HG03196 (cell line): ENCODE measurements at regions not wholly inside any gene's neighbourhood (a gene's known extent, or its start where the extent isn't known, plus 50 kb on each side); places are given as distances from the start of the nearest gene placed in this dataset.
"Not testable (repeated sequence)": the region's sequence is repeated elsewhere in the genome, so short reads cannot be mapped to it uniquely, and the experiment has no call there.

Experiments used
- ATAC-seq: cut with Tn5 transposase; IDR thresholded peaks from one replicate; pipeline ENCODE4 v1.9.1; 2021; ENCODE audit not compliant: unreplicated experiment

DNA sequence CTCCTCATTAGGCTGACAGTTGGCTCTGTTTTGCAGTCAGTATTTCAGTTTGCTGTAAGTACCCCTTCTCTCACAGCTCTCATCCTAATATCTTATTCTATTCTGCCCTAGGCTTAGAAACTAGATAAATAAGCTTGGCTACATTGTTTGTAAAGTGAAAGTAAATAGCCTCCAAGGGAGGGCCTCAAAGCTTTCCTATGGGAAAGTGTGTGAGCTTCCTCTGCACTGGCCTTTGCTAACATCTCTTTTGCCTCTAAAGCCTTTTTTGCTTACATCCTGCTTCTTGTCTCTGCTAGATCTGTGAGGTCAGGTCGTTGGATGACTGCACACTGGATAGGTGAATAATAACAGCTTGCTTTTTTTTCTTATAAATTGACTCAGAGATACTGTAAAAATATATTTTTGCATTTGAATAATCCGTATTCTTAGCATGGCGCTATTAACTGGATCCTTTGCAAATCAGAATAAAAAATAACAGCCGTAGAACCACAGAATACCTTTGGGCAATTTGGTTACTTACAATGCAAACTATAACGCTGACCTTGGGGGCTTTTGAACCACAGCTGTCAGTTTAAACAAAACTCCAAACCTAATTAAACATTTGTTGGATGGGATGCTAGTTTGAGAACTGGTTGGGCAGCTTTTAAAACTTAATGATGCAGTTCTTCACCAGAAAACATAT lies 55.1 kb downstream of the TTC6 start:
- ATAC-seq = no peak

DNA sequence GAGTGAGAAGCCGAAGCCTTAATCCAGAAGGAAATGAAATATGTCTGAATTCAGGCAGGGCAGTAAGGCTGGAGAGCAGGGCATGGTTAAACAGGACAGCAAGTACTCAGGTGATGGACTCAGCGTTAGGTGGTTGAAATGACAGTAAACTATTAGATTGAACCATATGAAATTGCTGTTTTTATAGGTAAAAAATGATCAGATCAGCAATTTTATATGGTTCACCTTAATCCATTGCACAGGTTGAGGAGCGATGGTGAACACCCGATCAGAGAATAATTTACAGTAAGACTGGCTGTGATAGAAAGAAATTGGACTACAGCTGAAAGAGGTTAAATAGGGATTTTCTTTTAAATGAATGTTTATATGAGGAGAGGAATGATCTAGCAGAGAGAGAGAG lies 56.6 kb downstream of the TTC6 start:
- ATAC-seq = no peak

DNA sequence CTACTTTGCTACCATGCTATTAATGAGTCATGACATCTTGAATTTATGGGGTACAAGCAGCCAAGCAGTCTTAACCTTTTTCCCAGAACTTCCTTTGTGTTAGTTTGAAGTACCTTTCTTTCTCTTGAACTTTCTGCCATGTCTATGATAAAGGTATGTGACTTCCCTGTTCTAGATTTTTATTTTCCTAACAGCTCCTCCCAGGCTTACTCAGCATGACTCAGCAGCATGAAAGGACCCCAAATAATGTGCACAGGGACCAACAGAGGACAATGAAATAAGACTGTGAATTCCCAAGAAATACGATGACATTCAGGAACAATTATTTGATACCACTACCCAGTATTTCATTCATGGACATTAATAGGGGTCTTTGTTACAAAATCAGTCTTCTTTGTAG lies 60.0 kb downstream of the TTC6 start:
- no peak for ATAC-seq

DNA sequence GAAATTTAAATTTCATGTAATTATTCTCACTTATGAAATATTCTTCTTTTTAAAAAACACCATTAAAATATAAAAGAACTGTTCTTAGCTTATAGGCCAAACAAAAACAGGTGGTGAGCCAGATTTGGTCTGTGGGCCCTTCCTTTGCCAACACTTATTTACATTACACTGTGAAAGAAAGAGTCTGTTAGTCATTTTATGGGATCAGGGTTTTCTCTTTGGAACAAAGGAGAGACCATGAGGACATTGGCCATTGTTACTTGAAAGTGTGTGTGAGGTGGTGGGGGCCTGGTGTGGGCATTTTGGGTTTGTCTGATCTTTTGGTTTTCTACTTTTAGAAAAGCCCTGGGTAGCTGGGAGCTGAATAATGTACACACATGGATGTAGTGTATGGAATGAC lies 62.7 kb downstream of the TTC6 start:
- no peak for ATAC-seq

DNA sequence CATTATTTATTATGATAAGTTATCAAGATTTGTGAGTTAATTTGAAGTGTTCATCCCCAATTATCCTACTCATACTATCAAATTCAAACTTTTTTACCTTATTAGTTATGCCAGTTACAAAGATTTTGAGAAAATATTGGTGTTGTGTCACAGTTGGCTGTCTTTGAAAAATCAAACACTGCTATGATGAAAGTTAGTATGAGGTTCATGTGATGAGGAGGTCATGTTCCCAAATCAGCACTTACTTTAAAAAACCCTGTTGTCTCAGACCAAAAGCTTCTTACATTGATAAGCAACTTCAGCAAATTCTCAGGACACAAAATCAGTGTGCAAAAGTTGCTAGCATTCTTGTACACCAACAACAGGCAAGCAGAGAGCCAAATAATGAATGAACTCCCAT lies 68.1 kb downstream of the TTC6 start:
- no peak for ATAC-seq

DNA sequence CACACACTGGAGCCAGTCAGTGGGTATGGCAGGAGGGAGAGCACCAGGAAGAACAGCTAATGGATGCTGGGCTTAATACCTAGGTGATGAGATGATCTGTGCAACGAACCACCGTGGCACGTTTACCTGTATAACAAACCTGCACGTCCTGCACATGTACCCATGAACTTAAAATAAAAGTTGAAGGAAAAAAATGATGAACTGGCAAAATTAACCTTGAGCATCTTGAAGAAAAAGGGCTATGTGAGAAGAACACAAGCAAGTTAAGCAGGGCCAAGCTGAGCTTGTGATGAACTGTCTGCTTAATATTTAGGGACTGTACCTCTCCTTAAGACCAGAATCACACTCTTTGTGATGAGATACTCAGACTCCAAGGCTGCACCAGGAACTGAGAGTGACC lies 70.0 kb downstream of the TTC6 start:
- no peak for ATAC-seq

DNA sequence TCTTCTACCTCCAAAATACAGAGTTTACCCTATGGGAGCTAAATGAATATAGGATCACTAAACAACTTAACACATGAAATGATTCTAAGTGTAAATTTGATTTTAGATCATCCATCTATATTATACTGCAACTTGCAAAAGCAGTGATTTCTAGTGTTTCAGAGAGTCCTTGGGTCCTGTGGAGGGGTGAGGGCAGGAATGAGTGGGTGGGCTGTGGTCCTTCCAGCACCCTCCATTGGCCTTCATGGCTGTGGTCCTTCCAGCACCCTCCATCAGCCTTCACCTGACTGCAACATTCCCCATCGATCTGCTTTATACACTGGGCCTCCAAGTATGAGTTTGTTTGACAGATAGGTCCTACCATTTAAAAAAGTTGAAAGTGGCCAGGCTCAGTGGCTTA lies 70.5 kb downstream of the TTC6 start:
- no peak for ATAC-seq

DNA sequence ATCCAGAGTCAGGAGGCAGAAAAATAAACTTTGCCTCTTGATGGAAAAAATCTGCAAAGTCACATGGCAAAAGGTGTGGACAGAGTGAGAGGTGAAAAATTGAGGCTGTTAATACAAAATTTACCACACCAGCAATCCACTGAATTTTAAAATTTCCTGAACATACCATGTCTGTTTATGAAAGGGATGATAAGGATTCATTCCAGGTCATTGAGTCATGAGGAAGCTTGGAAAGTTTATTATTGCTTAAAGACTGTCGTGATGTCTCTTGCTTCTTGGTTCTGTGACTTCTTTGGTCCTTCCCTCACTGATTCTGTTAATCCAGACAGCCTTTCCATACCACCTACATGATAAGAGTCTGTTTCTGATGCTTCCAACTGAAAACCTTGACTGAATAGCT lies 73.2 kb downstream of the TTC6 start:
- ATAC-seq = no peak

DNA sequence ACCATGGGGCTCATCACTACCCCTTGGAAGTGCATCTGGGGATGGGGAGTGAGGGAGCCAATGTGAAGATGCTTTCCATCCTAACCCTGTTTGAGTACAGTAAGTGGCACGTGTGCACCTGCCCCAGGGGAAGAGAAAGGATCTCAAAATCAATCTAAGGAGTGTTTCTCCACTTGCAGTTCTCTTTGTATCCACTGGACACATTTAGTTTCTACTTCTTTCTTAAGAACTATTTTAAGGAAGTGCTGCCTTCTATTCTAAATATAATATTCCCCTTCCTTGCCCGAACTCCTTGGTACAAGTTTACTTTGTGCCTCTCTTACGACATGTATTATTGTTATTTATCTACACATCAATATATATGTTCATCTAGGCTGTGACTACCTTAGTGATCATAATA lies 73.8 kb downstream of the TTC6 start:
- ATAC-seq = no peak

DNA sequence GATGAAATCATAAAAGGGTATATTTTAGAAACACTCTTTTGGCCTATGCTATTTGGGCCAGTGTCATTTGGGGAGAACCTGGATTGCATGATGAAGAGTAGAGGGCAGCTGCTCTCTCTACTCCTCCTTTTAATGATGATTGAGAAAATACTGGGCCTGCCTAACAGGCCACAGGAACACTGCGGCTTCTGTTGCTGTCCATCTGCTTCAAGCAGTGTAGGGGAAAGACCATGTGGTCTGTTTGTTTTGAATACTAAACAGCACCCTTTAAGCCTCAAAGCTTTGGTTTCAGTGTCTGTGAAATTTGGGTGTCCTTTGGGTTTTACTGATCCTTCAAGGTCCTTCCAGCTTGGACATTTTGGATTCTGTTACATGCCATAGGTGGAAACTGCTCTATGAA lies 78.0 kb downstream of the TTC6 start:
- no peak for ATAC-seq

DNA sequence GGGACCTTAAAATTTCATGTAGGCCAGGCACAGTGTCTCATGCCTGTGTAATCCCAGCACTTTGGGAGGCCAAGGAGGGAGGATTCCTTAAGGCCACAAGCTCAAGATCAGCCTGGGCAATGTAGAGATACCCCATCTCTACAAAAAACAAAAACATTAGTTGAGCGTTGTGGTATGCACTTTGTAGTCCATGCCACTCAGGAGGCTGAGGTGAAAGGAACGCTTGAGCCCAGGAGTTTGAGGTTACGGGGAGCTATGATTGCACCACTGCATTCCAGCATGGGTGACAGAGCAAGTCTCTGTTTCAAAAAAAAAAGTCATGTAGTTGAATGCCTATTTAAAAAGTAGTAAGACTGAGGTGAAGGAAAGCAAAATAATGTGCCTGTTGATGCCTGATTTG lies 83.5 kb downstream of the TTC6 start:
- ATAC-seq = no peak

DNA sequence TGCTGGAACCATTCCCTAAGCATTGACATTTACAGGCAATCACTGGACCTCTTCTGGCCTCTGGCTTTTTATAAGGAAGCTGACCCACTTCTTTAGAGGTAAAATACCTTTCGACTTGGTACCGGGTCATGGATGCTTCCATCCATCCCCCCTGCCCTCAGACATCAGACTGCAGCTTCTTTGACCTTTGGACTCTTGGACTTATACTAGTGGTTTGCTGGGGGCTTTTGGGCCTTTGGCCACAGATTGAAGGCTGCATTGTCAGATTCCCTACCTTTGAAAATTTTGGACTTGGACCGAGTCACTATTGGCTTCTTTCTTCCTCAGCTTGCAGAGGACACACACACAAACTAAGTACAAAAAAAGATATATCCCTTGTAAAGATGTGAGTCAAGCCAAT lies 86.1 kb downstream of the TTC6 start:
- no peak for ATAC-seq

DNA sequence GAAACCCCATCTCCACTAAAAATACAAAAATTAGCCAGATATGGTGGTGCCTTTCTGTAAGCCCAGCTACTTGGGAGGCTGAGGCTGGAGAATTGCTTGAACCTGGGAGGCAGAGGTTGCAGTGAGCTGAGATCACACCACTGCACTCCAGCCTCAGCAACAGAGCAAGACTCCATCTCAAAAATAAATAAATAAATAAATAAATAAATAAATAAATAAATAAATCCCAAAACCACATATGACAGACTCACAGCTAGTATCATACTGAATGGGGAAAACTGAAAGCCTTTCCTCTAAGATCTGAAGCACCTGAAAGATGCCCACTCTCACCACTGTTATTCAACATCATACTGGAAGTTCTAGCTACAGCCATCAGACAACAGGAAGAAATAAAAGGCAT lies 97.3 kb downstream of the TTC6 start:
- not testable (repeated sequence) for ATAC-seq

DNA sequence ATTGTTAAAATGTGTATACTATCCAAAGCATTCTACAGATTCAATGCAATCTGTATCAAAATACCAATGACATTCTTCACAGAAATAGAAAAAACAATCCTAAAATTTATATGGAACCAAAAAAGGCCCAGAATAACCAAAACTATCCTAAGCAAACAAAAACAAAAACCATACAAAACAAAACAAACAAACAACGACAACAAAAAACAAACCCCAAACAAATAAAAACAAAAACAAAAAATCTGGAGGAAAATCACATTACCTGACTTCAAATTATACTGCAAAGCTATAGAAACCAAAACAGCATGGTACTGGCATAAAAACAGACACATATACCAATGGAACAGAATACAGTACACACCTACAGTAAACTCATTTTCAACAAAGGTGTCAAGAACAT lies 98.0 kb downstream of the TTC6 start:
- ATAC-seq = not testable (repeated sequence)

DNA sequence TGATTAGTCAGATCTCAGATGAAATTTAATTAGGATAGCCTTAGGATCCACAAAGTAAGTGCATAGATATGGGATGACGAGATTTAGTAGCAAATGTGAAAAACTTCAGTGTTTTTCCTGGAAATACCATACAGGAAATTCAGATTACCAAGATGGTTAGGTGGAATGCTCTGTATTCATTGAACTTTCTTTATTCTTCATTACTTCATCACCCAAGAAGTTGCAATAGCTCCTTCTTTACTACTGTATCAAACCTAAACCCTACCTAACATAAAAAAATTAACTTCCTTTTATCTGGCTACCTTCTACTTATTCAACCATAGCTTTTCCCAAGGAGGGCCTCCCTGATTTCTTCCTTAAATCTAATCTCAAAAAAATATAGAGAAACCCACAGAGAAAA lies 100.4 kb downstream of the TTC6 start:
- no peak for ATAC-seq

DNA sequence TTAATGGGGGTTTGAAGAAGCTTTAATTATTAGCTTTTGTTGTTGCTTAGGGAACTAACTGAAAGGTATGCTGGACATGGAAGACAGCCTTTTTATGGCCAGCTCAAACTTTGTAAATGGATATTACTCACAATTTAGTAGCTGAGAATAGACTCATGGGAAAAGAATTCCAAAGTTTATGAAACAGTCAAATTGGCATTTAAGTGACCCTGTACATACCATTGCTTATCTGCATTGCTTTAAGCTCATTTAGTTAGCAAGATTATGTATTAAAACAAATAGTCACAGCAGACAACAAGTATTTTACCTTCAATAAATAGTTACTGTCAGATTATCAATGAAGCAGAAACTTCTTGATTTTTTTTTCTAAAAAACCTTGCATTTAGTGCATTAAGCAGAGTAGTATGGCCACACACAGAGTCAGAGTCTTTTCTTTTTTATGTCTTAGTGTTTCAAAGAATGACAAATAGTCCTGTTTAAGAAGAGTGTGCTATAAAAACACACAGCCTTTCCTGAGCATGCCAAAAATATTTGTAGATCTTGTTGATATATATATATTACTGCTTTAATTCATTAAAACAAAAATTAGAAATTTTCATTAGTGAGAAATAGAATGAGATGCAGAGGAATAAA lies 102.2 kb downstream of the TTC6 start:
- no peak for ATAC-seq

DNA sequence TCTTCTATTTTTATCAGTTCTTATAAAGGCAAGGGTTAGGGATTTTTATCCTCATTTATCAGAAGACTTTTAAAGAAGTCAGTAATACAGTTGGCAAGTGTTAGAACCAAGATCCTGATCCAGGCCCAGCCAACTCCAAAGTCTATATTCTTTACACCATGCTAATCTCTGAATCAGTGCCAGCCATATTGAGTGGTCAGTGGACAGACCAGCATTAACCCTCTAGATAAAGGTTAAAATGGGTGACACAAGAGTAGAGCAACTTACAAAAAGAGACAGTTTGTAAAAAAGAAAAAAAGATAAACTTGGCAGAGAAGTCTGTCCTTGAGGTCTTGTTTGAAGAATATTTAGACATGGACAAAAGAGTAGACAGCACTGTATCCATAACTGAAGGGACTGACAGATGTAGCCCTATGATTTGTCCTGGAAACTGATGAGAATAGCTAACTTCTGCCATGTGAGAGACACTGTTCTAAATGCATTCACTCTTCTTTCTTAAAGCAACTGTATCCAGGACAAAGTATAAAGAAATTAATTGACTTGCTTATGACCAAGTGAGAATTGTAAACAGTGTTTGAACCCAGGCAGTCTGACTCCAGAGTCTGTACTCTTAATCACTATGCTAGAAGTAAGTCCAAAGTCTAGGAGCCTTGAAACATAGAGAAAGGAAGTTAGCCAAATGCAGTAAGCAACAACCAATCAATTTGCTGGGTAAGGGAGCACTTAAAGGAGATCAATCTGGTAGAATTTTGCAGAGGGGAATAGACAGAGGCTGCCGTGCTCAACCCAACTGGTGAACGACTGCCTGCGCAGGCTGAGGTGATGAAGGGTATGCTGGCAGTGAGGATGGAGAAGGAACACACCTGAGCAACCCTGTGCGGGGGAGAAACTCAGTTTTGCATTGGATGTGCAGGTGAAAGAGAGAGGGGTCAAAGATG lies 103.7 kb downstream of the TTC6 start:
- no peak for ATAC-seq

DNA sequence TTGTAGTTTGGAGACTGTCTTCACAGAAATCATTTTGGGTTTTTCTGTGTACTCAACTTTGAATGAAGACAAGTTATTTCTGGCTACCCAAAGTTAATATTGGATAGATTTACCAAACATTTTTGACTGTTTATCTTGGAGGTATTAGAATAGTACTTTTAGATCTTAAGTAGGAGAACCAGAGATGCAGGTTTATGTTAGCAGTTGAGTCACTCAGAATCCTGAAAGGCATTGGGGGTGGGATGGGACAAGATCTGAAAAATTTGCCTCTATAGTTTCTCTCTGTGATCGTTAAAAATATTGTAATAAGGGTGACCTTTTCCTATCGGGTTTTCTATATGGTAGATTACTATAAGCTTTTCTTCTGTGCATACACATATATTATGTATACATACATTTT lies 112.3 kb downstream of the TTC6 start:
- ATAC-seq = no peak

DNA sequence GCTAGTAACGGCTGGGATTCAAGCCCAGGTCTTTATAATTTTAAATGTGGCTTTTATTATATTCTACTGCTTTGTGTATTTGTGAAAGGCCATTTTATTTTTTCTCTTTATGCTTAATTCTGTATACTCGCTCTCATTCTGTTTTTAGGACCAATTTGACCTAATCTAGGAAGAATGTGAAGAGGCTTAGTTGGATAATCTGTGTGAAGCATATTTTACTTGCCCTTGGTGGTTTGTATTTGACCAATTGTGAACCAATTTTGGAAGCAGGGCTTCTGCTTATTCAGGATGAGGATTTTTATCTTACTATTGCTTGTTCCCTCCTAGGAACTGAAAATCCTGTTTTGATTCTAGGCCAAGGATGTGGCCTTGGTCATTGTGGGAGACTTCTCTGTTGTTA lies 113.1 kb downstream of the TTC6 start:
- ATAC-seq = no peak

DNA sequence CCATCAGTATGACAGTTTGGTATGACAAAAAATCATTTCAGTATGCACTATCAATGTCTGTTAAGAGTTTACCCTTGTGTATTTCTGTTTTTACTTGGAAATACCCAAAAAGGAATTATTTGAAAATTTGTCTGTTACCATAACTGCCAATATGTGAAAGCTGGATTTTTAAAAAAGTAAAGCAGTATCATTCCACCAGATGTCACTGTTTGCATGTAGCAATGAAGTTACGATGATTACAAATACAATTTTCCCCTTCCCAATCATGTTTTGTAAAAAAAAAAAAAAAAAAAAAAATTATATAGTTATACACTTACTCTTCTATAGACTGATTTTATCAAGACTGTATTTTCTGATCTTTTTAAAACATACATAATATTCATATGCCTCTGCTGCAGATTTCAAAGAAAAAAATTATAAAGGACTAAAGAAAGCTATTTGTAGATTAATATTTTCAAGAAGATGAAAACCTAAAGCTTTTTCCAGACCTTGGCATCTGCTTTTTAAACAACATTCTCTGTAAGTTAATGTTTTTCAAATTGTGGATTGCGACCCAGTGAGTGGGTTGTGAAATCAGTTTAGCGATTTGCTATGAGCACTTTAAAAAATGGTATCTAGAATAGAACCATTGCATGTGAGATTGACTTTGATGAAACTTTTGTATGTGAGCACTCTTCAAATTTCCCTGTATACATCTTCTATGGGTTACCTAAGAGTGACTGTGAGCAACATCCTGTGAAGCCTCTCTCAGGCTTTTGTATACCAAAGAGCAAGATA lies 114.2 kb downstream of the TTC6 start:
- ATAC-seq = no peak

DNA sequence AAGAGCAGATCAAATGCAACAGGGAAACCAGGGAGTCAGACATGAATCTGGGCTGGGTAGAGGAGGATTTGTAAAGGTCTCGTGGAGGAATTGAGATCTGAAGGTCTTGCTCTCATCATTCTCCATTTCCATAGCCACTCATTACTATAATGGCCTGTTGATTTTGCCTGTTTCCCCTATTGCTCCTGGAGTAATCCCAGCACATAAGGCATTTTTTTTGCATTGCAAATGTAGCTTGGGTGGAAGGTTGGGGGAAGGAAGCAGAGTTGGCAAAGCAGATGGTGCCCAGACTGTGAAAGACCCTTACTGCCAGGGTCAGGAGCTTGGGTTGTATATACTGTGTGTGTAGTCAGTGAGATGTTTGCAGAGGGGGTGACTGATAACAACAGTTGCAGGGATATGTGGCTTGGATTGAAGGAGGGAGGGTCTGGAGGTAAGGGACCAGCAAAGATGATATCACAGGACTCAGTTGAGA lies 116.0 kb downstream of the TTC6 start:
- no peak for ATAC-seq
